Ishikawa (cell line): ENCODE measurements at regions not wholly inside any gene's neighbourhood (a gene's known extent, or its start where the extent isn't known, plus 50 kb on each side); places are given as distances from the start of the nearest gene placed in this dataset.

Experiments used
- EP300 ChIP-seq: IDR thresholded peaks from 2 replicates; pipeline ENCODE4 v1.6.1; 2012; ENCODE audit warnings: borderline replicate concordance
- ZBTB7A ChIP-seq: IDR thresholded peaks from 2 replicates; pipeline ENCODE4 v1.6.1; 2012; ENCODE audit warnings: low read depth

DNA sequence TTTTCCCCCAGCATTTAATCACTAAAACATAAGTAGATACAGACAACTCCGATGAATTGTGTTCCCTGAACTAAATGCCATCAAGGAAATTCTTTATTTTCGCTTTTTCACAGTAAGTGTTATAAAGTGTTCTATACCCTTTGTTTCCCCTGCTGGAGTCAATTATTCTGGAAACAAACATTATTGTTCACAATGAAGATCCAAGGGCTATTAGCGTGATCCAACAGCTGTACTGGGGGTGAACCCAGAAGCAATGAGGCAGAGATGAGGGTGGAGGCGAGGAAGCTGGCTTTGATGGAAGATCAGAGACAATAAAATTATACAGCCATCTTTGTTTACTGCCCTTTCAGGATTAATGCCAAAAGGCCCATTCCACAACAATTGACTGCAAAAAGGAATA lies 250.3 kb upstream of the IGF1R start:
- TF ChIP-seq ZBTB7A (no peak), EP300 (no peak)
